ENCODE measurements at regions not wholly inside any gene's neighbourhood (a gene's known extent, or its start where the extent isn't known, plus 50 kb on each side); places are given as distances from the start of the nearest gene placed in this dataset.

- H3K9me3 ChIP-seq (replicated peaks; ENCODE audit: low read length), result no peaks in the 10 kb centered on the region
- no peak overlapping the region for H3K4me2 ChIP-seq (ENCODE audit: low read length)
- H3K36me3 ChIP-seq (ENCODE audit: insufficient read depth, low read length), result no peaks in the 10 kb centered on the region
- no peak overlapping the region for H3K9ac ChIP-seq (ENCODE audit: low read depth, low read length)
- no peak overlapping the region for H3K4me3 ChIP-seq (ENCODE audit: low read length)
- H3K4me1 ChIP-seq (ENCODE audit: control insufficient read depth, insufficient read depth, low read length), result peaks cover 8% of the 10 kb centered on the region
- no peaks in the 10 kb centered on the region for H3K27me3 ChIP-seq (ENCODE audit: control insufficient read depth, insufficient read depth, low read length)
Measured at GRCh38 chr6:81455641-81456040, 296.8 kb downstream of the TENT5A start.

- Histone ChIP-seq H3K9ac (ENCODE audit: low read depth, low read length) (no peak overlapping the region), H3K4me1 (ENCODE audit: control insufficient read depth, insufficient read depth, low read length) (peaks cover 17% of the 10 kb centered on the region), H3K9me3 (replicated peaks; ENCODE audit: low read length) (no peaks in the 10 kb centered on the region), H3K4me2 (ENCODE audit: low read length) (no peak overlapping the region), H3K36me3 (ENCODE audit: insufficient read depth, low read length) (no peaks in the 10 kb centered on the region), H3K27me3 (ENCODE audit: control insufficient read depth, insufficient read depth, low read length) (no peaks in the 10 kb centered on the region), H3K4me3 (ENCODE audit: low read length) (no peak overlapping the region)
Measured at GRCh38 chr6:81451787-81452186, 300.7 kb downstream of the TENT5A start.

GRCh38 chr6:81450180-81450579 is 302.3 kb downstream of the TENT5A start:
- H3K36me3 ChIP-seq (ENCODE audit: insufficient read depth, low read length), result no peaks in the 10 kb centered on the region
- H3K9me3 ChIP-seq (replicated peaks; ENCODE audit: low read length), result no peaks in the 10 kb centered on the region
- H3K27me3 ChIP-seq (ENCODE audit: control insufficient read depth, insufficient read depth, low read length), result no peaks in the 10 kb centered on the region
- no peak overlapping the region for H3K9ac ChIP-seq (ENCODE audit: low read depth, low read length)
- H3K4me2 ChIP-seq (ENCODE audit: low read length), result no peak overlapping the region
- H3K4me3 ChIP-seq (ENCODE audit: low read length), result no peak overlapping the region
- peaks cover 17% of the 10 kb centered on the region for H3K4me1 ChIP-seq (ENCODE audit: control insufficient read depth, insufficient read depth, low read length)

GRCh38 chr6:81446509-81446908 is 306.0 kb downstream of the TENT5A start:
- Histone ChIP-seq H3K4me2 (ENCODE audit: low read length) (no peak overlapping the region), H3K4me1 (ENCODE audit: control insufficient read depth, insufficient read depth, low read length) (peaks cover 11% of the 10 kb centered on the region), H3K4me3 (ENCODE audit: low read length) (no peak overlapping the region), H3K9me3 (replicated peaks; ENCODE audit: low read length) (no peaks in the 10 kb centered on the region), H3K36me3 (ENCODE audit: insufficient read depth, low read length) (no peaks in the 10 kb centered on the region), H3K9ac (ENCODE audit: low read depth, low read length) (no peak overlapping the region), H3K27me3 (ENCODE audit: control insufficient read depth, insufficient read depth, low read length) (no peaks in the 10 kb centered on the region)

- Histone ChIP-seq H3K4me2 (ENCODE audit: low read length) (no peak overlapping the region), H3K9me3 (replicated peaks; ENCODE audit: low read length) (no peaks in the 10 kb centered on the region), H3K36me3 (ENCODE audit: insufficient read depth, low read length) (no peaks in the 10 kb centered on the region), H3K4me1 (ENCODE audit: control insufficient read depth, insufficient read depth, low read length) (no peaks in the 10 kb centered on the region), H3K9ac (ENCODE audit: low read depth, low read length) (no peak overlapping the region), H3K4me3 (ENCODE audit: low read length) (no peak overlapping the region), H3K27me3 (ENCODE audit: control insufficient read depth, insufficient read depth, low read length) (no peaks in the 10 kb centered on the region)
Measured at GRCh38 chr6:81439417-81439816, 313.1 kb downstream of the TENT5A start.

- Histone ChIP-seq H3K4me3 (ENCODE audit: low read length) (no peak overlapping the region), H3K4me1 (ENCODE audit: control insufficient read depth, insufficient read depth, low read length) (no peaks in the 10 kb centered on the region), H3K27me3 (ENCODE audit: control insufficient read depth, insufficient read depth, low read length) (no peaks in the 10 kb centered on the region), H3K9ac (ENCODE audit: low read depth, low read length) (no peak overlapping the region), H3K9me3 (replicated peaks; ENCODE audit: low read length) (no peaks in the 10 kb centered on the region), H3K36me3 (ENCODE audit: insufficient read depth, low read length) (no peaks in the 10 kb centered on the region), H3K4me2 (ENCODE audit: low read length) (no peak overlapping the region)
Measured at GRCh38 chr6:81436990-81437389, 315.5 kb downstream of the TENT5A start.

GRCh38 chr6:81413306-81413705 is 339.2 kb downstream of the TENT5A start:
- H3K4me1 ChIP-seq (ENCODE audit: control insufficient read depth, insufficient read depth, low read length), result no peaks in the 10 kb centered on the region
- H3K4me2 ChIP-seq (ENCODE audit: low read length), result no peak overlapping the region
- H3K27me3 ChIP-seq (ENCODE audit: control insufficient read depth, insufficient read depth, low read length), result no peaks in the 10 kb centered on the region
- no peak overlapping the region for H3K4me3 ChIP-seq (ENCODE audit: low read length)
- H3K9me3 ChIP-seq (replicated peaks; ENCODE audit: low read length), result no peaks in the 10 kb centered on the region
- H3K9ac ChIP-seq (ENCODE audit: low read depth, low read length), result no peak overlapping the region
- H3K36me3 ChIP-seq (ENCODE audit: insufficient read depth, low read length), result no peaks in the 10 kb centered on the region

GRCh38 chr6:81401970-81402690 is 350.4 kb downstream of the TENT5A start:
- Histone ChIP-seq H3K9me3 (replicated peaks; ENCODE audit: low read length) (no peaks in the 10 kb centered on the region), H3K4me1 (ENCODE audit: control insufficient read depth, insufficient read depth, low read length) (peaks cover 10% of the 10 kb centered on the region), H3K4me3 (ENCODE audit: low read length) (no peak overlapping the region), H3K4me2 (ENCODE audit: low read length) (no peak overlapping the region), H3K27me3 (ENCODE audit: control insufficient read depth, insufficient read depth, low read length) (no peaks in the 10 kb centered on the region), H3K9ac (ENCODE audit: low read depth, low read length) (no peak overlapping the region), H3K36me3 (ENCODE audit: insufficient read depth, low read length) (no peaks in the 10 kb centered on the region)

GRCh38 chr6:81396916-81397315 is 355.6 kb downstream of the TENT5A start:
- H3K4me2 ChIP-seq (ENCODE audit: low read length), result no peak overlapping the region
- no peak overlapping the region for H3K4me3 ChIP-seq (ENCODE audit: low read length)
- H3K9me3 ChIP-seq (replicated peaks; ENCODE audit: low read length), result peaks cover 4% of the 10 kb centered on the region
- peaks cover 3% of the 10 kb centered on the region for H3K4me1 ChIP-seq (ENCODE audit: control insufficient read depth, insufficient read depth, low read length)
- no peak overlapping the region for H3K9ac ChIP-seq (ENCODE audit: low read depth, low read length)
- no peaks in the 10 kb centered on the region for H3K36me3 ChIP-seq (ENCODE audit: insufficient read depth, low read length)
- H3K27me3 ChIP-seq (ENCODE audit: control insufficient read depth, insufficient read depth, low read length), result no peaks in the 10 kb centered on the region

- H3K36me3 ChIP-seq (ENCODE audit: insufficient read depth, low read length), result no peaks in the 10 kb centered on the region
- H3K4me1 ChIP-seq (ENCODE audit: control insufficient read depth, insufficient read depth, low read length), result no peaks in the 10 kb centered on the region
- no peak overlapping the region for H3K4me2 ChIP-seq (ENCODE audit: low read length)
- H3K9ac ChIP-seq (ENCODE audit: low read depth, low read length), result no peak overlapping the region
- no peaks in the 10 kb centered on the region for H3K9me3 ChIP-seq (replicated peaks; ENCODE audit: low read length)
- H3K4me3 ChIP-seq (ENCODE audit: low read length), result no peak overlapping the region
- no peaks in the 10 kb centered on the region for H3K27me3 ChIP-seq (ENCODE audit: control insufficient read depth, insufficient read depth, low read length)
Measured at GRCh38 chr6:81387163-81387562, 365.3 kb downstream of the TENT5A start.

- Histone ChIP-seq H3K4me2 (ENCODE audit: low read length) (no peak overlapping the region), H3K9me3 (replicated peaks; ENCODE audit: low read length) (no peaks in the 10 kb centered on the region), H3K4me3 (ENCODE audit: low read length) (no peak overlapping the region), H3K9ac (ENCODE audit: low read depth, low read length) (no peak overlapping the region), H3K27me3 (ENCODE audit: control insufficient read depth, insufficient read depth, low read length) (no peaks in the 10 kb centered on the region), H3K36me3 (ENCODE audit: insufficient read depth, low read length) (no peaks in the 10 kb centered on the region), H3K4me1 (ENCODE audit: control insufficient read depth, insufficient read depth, low read length) (no peaks in the 10 kb centered on the region)
Measured at GRCh38 chr6:81384921-81385320, 367.6 kb downstream of the TENT5A start.

GRCh38 chr6:81383472-81383871 is 369.0 kb downstream of the TENT5A start:
- H3K9ac ChIP-seq (ENCODE audit: low read depth, low read length), result no peak overlapping the region
- no peaks in the 10 kb centered on the region for H3K27me3 ChIP-seq (ENCODE audit: control insufficient read depth, insufficient read depth, low read length)
- no peak overlapping the region for H3K4me3 ChIP-seq (ENCODE audit: low read length)
- H3K9me3 ChIP-seq (replicated peaks; ENCODE audit: low read length), result no peaks in the 10 kb centered on the region
- H3K4me2 ChIP-seq (ENCODE audit: low read length), result no peak overlapping the region
- no peaks in the 10 kb centered on the region for H3K4me1 ChIP-seq (ENCODE audit: control insufficient read depth, insufficient read depth, low read length)
- H3K36me3 ChIP-seq (ENCODE audit: insufficient read depth, low read length), result no peaks in the 10 kb centered on the region
